GM13976 (cell line): ENCODE measurements at regions not wholly inside any gene's neighbourhood (a gene's known extent, or its start where the extent isn't known, plus 50 kb on each side); places are given as distances from the start of the nearest gene placed in this dataset.

Experiments
- DNase-seq: peaks from one replicate; pipeline ENCODE4 v3.0.0; 2012; ENCODE audit warnings: low spot score
- CTCF ChIP-seq: IDR thresholded peaks from 2 replicates; pipeline ENCODE4 v1.5.1; 2012; ENCODE audit warnings: borderline replicate concordance, mild to moderate bottlenecking; ENCODE audit not compliant: insufficient read depth; ENCODE audit errors: extremely low read depth, missing control alignments, control extremely low read depth
- in situ Hi-C: fragments of 300-500 bp; cut with MboI; formaldehyde crosslinking; loops from one replicate; pipeline ENCODE4 v1.12.0; 2022; ENCODE audit warnings: low sequenced_read_pairs, mixed read lengths, inconsistent platforms; ENCODE audit not compliant: unreplicated experiment

GRCh38 chr13:40087091-40088002 is 431.9 kb downstream of the COG6 start:
- DNase-seq: no peak
- TF ChIP-seq CTCF: no peak
- in situ Hi-C loops: no loop called here

GRCh38 chr13:40094056-40094455 is 438.6 kb downstream of the COG6 start:
- in situ Hi-C loops: no loop called here
- TF ChIP-seq CTCF: no peak
- no peak for DNase-seq

- DNase-seq: no peak
- no peak for TF ChIP-seq CTCF
- in situ Hi-C loops: no loop called here
These were observed 440.4 kb downstream of the COG6 start for GRCh38 chr13:40095695-40096356.

GRCh38 chr13:40096357-40096901 is 441.0 kb downstream of the COG6 start:
- TF ChIP-seq CTCF: no peak
- no peak for DNase-seq
- in situ Hi-C loops: no loop called here

- no peak for TF ChIP-seq CTCF
- no peak for DNase-seq
- in situ Hi-C loops: no loop called here
These were observed 442.8 kb downstream of the COG6 start for GRCh38 chr13:40098246-40098645.

- TF ChIP-seq CTCF: no peak
- in situ Hi-C loops: no loop called here
These were observed 446.4 kb downstream of the COG6 start for GRCh38 chr13:40101708-40102359.

More at GRCh38 chr13:40101708-40102359, 446.4 kb downstream of the COG6 start:
- DNase-seq: peak; percentile 28
